ENCODE measurements at regions not wholly inside any gene's neighbourhood (a gene's known extent, or its start where the extent isn't known, plus 50 kb on each side); places are given as distances from the start of the nearest gene placed in this dataset.

DNA sequence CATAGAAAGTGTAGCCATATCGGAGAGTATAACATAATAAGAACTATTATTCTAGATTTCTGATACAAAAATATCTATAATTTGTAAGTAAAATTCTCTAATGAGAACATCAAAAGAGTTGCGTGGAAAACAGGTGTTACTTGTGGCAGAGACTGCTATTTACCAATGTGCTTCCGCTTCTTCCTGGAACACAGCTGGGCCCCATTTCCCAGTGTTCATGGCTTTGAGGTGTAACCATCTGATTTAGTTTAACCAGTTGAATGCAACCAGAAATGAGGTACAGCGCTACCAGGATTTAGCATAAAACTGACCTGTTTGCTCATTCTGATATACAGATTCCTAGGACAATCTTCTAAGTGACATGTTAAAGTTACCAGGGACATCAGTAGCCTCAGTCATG lies 1055.2 kb downstream of the IGSF11 start:
- no peak for TF ChIP-seq POLR2A (IDR thresholded peaks at IDR 0.05; ENCODE audit: extremely low read depth, insufficient read length)
- TF ChIP-seq, protein P1, sequence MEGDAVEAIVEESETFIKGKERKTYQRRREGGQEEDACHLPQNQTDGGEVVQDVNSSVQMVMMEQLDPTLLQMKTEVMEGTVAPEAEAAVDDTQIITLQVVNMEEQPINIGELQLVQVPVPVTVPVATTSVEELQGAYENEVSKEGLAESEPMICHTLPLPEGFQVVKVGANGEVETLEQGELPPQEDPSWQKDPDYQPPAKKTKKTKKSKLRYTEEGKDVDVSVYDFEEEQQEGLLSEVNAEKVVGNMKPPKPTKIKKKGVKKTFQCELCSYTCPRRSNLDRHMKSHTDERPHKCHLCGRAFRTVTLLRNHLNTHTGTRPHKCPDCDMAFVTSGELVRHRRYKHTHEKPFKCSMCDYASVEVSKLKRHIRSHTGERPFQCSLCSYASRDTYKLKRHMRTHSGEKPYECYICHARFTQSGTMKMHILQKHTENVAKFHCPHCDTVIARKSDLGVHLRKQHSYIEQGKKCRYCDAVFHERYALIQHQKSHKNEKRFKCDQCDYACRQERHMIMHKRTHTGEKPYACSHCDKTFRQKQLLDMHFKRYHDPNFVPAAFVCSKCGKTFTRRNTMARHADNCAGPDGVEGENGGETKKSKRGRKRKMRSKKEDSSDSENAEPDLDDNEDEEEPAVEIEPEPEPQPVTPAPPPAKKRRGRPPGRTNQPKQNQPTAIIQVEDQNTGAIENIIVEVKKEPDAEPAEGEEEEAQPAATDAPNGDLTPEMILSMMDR (IDR thresholded peaks at IDR 0.05; ENCODE audit: low read depth, low read length): no peak
- TF ChIP-seq, protein P2, sequence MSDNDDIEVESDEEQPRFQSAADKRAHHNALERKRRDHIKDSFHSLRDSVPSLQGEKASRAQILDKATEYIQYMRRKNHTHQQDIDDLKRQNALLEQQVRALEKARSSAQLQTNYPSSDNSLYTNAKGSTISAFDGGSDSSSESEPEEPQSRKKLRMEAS (IDR thresholded peaks at IDR 0.05; ENCODE audit: low read depth, low read length): no peak
